ENCODE measurements at regions not wholly inside any gene's neighbourhood (a gene's known extent, or its start where the extent isn't known, plus 50 kb on each side); places are given as distances from the start of the nearest gene placed in this dataset.
"Not testable (repeated sequence)": the region's sequence is repeated elsewhere in the genome, so short reads cannot be mapped to it uniquely, and the experiment has no call there.

GRCh38 chrX:148298737-148299136 is 201.7 kb upstream of the AFF2 start:
- no peaks in the 10 kb centered on the region for H3K79me2 ChIP-seq (ENCODE audit: insufficient read depth, low read length)
- Mint-ChIP-seq H3K4me1 (no peaks in the 10 kb centered on the region), H3K9me3 (peaks cover 64 to 65% of the 10 kb centered on the region in 2 experiments), H3K27me3 (ENCODE audit: low read depth) (no peaks in the 10 kb centered on the region), H3K27ac (no peak overlapping the region), H3K4me3 (no peak overlapping the region), H3K36me3 (ENCODE audit: insufficient read depth in 1 of 3, low read depth in 3 of 3) (peaks cover 7 to 16% (median 12%) of the 10 kb centered on the region in 3 experiments; a peak in 6 of 7 replicates)
- no peak overlapping the region for H3K14ac ChIP-seq (ENCODE audit: insufficient read depth, low read length)
- H3K9me3 ChIP-seq (ENCODE audit: control insufficient read depth, low read depth, low read length), result no peaks in the 10 kb centered on the region
- H3K4me1 ChIP-seq (ENCODE audit: insufficient read depth, low read length), result no peaks in the 10 kb centered on the region
- no peak overlapping the region for H3K23ac ChIP-seq (ENCODE audit: insufficient read length, low read depth, low read length)
- H3K4me2 ChIP-seq (ENCODE audit: insufficient read depth, insufficient read length, low read length), result no peak overlapping the region
- H2BK5ac ChIP-seq (ENCODE audit: insufficient read length, low read length), result no peak overlapping the region
- no peaks in the 10 kb centered on the region for H4K20me1 ChIP-seq (ENCODE audit: control insufficient read depth, insufficient read depth, insufficient read length)
- no peaks in the 10 kb centered on the region for H3K23me2 ChIP-seq (ENCODE audit: insufficient read length, low read depth, low read length, poor library complexity, severe bottlenecking)
- no peak overlapping the region for H3K4ac ChIP-seq (ENCODE audit: low read depth, low read length)
- no peak overlapping the region for H3T11ph ChIP-seq (ENCODE audit: low read length)
- no peak overlapping the region for H3K18ac ChIP-seq (ENCODE audit: insufficient read length, low read depth, low read length)
- WGBS (ENCODE audit: extremely low coverage, insufficient read length, low lambda C conversion rate), result no CpG with 5 or more reads among the region's 2 CpGs
- H2BK15ac ChIP-seq (ENCODE audit: low read depth, low read length), result no peak overlapping the region
- H2BK12ac ChIP-seq (ENCODE audit: insufficient read length, low read depth, low read length), result no peak overlapping the region
- H2AK5ac ChIP-seq (ENCODE audit: insufficient read length, low read length), result no peak overlapping the region
- no peak for TF ChIP-seq CTCF (conservative IDR thresholded peaks at IDR 0.05)
- no peaks in the 10 kb centered on the region for H3K27me3 ChIP-seq (ENCODE audit: insufficient read depth, low read length)
- no peaks in the 10 kb centered on the region for H3K79me1 ChIP-seq (ENCODE audit: insufficient read depth, low read depth, low read length, poor library complexity, severe bottlenecking)
- no peak overlapping the region for H4K8ac ChIP-seq (replicated peaks; ENCODE audit: insufficient read length, low read depth, low read length)
- DNase-seq, result no peak
- no peak overlapping the region for H2AFZ ChIP-seq (ENCODE audit: low read length)
- H3K27ac ChIP-seq (ENCODE audit: insufficient read length, low read depth, low read length), result no peak overlapping the region
- H3K9ac ChIP-seq (ENCODE audit: extremely low read depth, insufficient read length, low read length), result no peak overlapping the region
- no peak overlapping the region for H3K56ac ChIP-seq (ENCODE audit: insufficient read length, low read depth, low read length)
- H4K5ac ChIP-seq (ENCODE audit: insufficient read length, low read depth, low read length), result no peak overlapping the region
- H4K91ac ChIP-seq (ENCODE audit: insufficient read length, low read depth, low read length), result no peak overlapping the region
- H2BK20ac ChIP-seq (ENCODE audit: low read depth, low read length, poor library complexity, severe bottlenecking), result no peak overlapping the region
- no peak overlapping the region for H2BK120ac ChIP-seq (ENCODE audit: low read depth, low read length, poor library complexity, severe bottlenecking)

GRCh38 chrX:148305214-148305613 is 195.2 kb upstream of the AFF2 start:
- H2AK5ac ChIP-seq (ENCODE audit: insufficient read length, low read length); H4K91ac ChIP-seq (ENCODE audit: insufficient read length, low read depth, low read length); H2BK120ac ChIP-seq (ENCODE audit: low read depth, low read length, poor library complexity, severe bottlenecking); H3K36me3 Mint-ChIP-seq (ENCODE audit: insufficient read depth in 1 of 3, low read depth in 3 of 3); H4K8ac ChIP-seq (replicated peaks; ENCODE audit: insufficient read length, low read depth, low read length); H3K79me1 ChIP-seq (ENCODE audit: insufficient read depth, low read depth, low read length, poor library complexity, severe bottlenecking); H3K27ac ChIP-seq (ENCODE audit: insufficient read length, low read depth, low read length); DNase-seq; H3K14ac ChIP-seq (ENCODE audit: insufficient read depth, low read length); H2BK20ac ChIP-seq (ENCODE audit: low read depth, low read length, poor library complexity, severe bottlenecking); H4K20me1 ChIP-seq (ENCODE audit: control insufficient read depth, insufficient read depth, insufficient read length); H3K27me3 Mint-ChIP-seq (ENCODE audit: low read depth); H3T11ph ChIP-seq (ENCODE audit: low read length); H3K4me1 ChIP-seq (ENCODE audit: insufficient read depth, low read length); H2BK5ac ChIP-seq (ENCODE audit: insufficient read length, low read length); H2BK15ac ChIP-seq (ENCODE audit: low read depth, low read length); H3K9ac ChIP-seq (ENCODE audit: extremely low read depth, insufficient read length, low read length); H2BK12ac ChIP-seq (ENCODE audit: insufficient read length, low read depth, low read length); H3K56ac ChIP-seq (ENCODE audit: insufficient read length, low read depth, low read length); H3K4me2 ChIP-seq (ENCODE audit: insufficient read depth, insufficient read length, low read length); H3K27me3 ChIP-seq (ENCODE audit: insufficient read depth, low read length); H3K4me1 Mint-ChIP-seq; H3K27ac Mint-ChIP-seq; H3K23me2 ChIP-seq (ENCODE audit: insufficient read length, low read depth, low read length, poor library complexity, severe bottlenecking); H4K5ac ChIP-seq (ENCODE audit: insufficient read length, low read depth, low read length); H3K4me3 Mint-ChIP-seq; H3K79me2 ChIP-seq (ENCODE audit: insufficient read depth, low read length); H2AFZ ChIP-seq (ENCODE audit: low read length); H3K23ac ChIP-seq (ENCODE audit: insufficient read length, low read depth, low read length); H3K18ac ChIP-seq (ENCODE audit: insufficient read length, low read depth, low read length); H3K4ac ChIP-seq (ENCODE audit: low read depth, low read length): not testable (repeated sequence)
- peaks cover 61 to 65% of the 10 kb centered on the region in 2 experiments for H3K9me3 Mint-ChIP-seq
- no CpG with 5 or more reads among the region's 9 CpGs for WGBS (ENCODE audit: extremely low coverage, insufficient read length, low lambda C conversion rate)
- H3K9me3 ChIP-seq (ENCODE audit: control insufficient read depth, low read depth, low read length), result peaks cover 23% of the 10 kb centered on the region
